Epithelial cell of esophagus (primary cell): ENCODE measurements at regions not wholly inside any gene's neighbourhood (a gene's known extent, or its start where the extent isn't known, plus 50 kb on each side); places are given as distances from the start of the nearest gene placed in this dataset.

Source experiments
- DNase-seq: peaks from one replicate; pipeline ENCODE4 v3.0.0; 2010; ENCODE audit warnings: low read depth
- H3K4me3 ChIP-seq: 2 replicates; pipeline ENCODE4 v1.5.1; 2011; ENCODE audit warnings: mild to moderate bottlenecking, low read length, control low read depth
- TF ChIP-seq, protein P1 (sequence below): IDR thresholded peaks from 2 replicates; pipeline ENCODE4 v1.5.1; 2011; ENCODE audit warnings: low read depth, mild to moderate bottlenecking, low read length, control low read depth, inconsistent platforms; ENCODE audit not compliant: insufficient read depth; ENCODE audit errors: missing control alignments

DNA sequence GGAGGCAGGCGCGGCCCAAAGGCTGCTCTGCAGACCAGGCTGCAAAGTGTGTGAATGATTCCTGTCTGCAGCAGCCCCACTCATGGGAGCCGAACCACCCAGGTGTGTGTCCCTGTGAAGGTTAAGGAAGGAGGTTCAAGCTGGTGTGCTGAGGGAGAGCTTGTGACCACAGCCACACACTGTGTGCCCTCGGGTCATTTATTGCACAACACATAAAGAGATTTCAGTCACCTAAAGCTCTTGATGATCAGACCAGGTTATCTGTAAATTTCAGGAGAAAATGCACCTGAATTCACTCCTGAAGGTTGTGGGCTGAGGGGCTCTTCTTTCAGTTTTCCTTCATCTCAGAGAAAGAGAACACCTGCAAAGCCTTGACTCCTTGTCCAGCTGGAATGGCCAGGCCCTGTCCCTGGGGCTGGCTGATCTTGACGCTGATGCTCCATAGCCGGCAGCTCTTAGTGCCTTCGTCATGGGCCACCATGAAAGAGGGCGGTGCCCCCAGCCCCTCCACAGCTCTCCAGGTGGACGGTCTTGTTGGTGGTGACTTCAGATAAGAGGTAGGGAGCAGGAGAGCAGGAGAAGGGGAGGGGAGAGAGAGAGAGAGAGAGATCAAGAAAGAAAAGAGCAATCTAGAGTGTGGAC is 110.8 kb upstream of the C1QTNF9B start:
- DNase-seq, result no peak
- no peak overlapping the region for H3K4me3 ChIP-seq
- TF ChIP-seq, protein P1, sequence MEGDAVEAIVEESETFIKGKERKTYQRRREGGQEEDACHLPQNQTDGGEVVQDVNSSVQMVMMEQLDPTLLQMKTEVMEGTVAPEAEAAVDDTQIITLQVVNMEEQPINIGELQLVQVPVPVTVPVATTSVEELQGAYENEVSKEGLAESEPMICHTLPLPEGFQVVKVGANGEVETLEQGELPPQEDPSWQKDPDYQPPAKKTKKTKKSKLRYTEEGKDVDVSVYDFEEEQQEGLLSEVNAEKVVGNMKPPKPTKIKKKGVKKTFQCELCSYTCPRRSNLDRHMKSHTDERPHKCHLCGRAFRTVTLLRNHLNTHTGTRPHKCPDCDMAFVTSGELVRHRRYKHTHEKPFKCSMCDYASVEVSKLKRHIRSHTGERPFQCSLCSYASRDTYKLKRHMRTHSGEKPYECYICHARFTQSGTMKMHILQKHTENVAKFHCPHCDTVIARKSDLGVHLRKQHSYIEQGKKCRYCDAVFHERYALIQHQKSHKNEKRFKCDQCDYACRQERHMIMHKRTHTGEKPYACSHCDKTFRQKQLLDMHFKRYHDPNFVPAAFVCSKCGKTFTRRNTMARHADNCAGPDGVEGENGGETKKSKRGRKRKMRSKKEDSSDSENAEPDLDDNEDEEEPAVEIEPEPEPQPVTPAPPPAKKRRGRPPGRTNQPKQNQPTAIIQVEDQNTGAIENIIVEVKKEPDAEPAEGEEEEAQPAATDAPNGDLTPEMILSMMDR, result no peak

DNA sequence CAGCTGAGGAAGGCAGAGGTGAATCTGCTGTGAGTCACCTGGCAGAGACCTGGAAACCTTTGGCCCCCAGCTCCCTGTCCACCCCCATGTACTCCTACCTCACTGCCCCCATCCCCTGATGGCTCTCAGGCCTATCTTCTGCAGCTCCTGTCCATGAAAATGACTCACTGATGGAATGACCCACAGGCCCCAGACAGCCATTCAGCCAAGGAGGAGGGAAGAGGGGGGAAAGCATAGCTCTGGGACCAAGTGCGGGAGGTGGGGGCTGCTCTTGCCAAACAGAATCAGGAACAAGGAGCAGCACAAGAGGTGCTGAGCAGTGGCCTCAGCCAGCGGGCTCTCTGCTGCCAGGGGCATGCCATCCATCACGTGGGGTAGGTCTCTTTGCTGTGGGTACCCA is 111.4 kb upstream of the C1QTNF9B start:
- no peak for DNase-seq
- TF ChIP-seq, protein P1, result no peak
- no peak overlapping the region for H3K4me3 ChIP-seq

DNA sequence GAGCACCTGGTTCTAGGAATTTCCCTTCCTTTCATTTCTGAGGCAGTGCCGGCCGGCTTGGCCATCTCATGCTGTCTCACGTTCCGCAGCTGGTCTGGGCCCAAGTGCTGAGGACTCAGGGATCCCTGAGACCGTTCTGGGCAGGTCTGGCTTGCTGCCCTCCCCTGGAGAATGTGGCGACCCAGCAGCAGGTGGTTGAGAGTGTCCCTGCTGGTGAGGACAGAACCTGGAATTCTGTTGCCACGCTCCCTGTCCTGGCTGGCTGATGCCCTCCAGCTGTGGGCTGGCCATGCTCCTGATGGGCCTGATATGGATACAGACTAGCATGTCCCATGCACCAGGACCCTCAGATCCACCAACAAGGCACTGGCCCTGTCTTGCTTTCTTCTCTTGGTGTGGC is 114.0 kb upstream of the C1QTNF9B start:
- TF ChIP-seq, protein P1, result no peak
- H3K4me3 ChIP-seq, result no peak overlapping the region
- no peak for DNase-seq

GRCh38 chr13:24012648-24013047 is 115.3 kb upstream of the C1QTNF9B start:
- no peak overlapping the region for H3K4me3 ChIP-seq
- TF ChIP-seq, protein P1, result peak; percentile 2
- DNase-seq, result no peak

GRCh38 chr13:24013189-24013588 is 115.9 kb upstream of the C1QTNF9B start:
- DNase-seq, result no peak

GRCh38 chr13:24016046-24016445 is 118.7 kb upstream of the C1QTNF9B start:
- no peak for DNase-seq
- TF ChIP-seq, protein P1, result no peak
- H3K4me3 ChIP-seq, result no peak overlapping the region

More at GRCh38 chr13:24013189-24013588, 115.9 kb upstream of the C1QTNF9B start:
- TF ChIP-seq, protein P1, result no peak
- H3K4me3 ChIP-seq, result no peak overlapping the region

- TF ChIP-seq, protein P1, result no peak
- H3K4me3 ChIP-seq, result no peak overlapping the region
- no peak for DNase-seq
Measured at GRCh38 chr13:24022568-24022967, 125.3 kb upstream of the C1QTNF9B start.
